Gastroesophageal sphincter (tissue), 2 donors: ENCODE measurements at regions not wholly inside any gene's neighbourhood (a gene's known extent, or its start where the extent isn't known, plus 50 kb on each side); places are given as distances from the start of the nearest gene placed in this dataset.

ENCODE experiments used
- EP300 ChIP-seq: sonication (generic); formaldehyde crosslinking; IDR thresholded peaks from one replicate; pipeline ENCODE4 v1.6.1; 2017; ENCODE audit warnings: antibody characterized with exemption, mild to moderate bottlenecking
- POLR2A ChIP-seq, 2 donors: fragments of 450-650 bp; IDR thresholded peaks; one replicate each; pipeline ENCODE4 v1.6.1; 2017; ENCODE audit warnings: antibody characterized with exemption in 2 of 2, mild to moderate bottlenecking in 2 of 2, moderate library complexity in 1 of 2
- POLR2AphosphoS5 ChIP-seq: sonication (generic); formaldehyde crosslinking; IDR thresholded peaks from one replicate; pipeline ENCODE4 v1.6.1; 2017; ENCODE audit warnings: antibody characterized with exemption

DNA sequence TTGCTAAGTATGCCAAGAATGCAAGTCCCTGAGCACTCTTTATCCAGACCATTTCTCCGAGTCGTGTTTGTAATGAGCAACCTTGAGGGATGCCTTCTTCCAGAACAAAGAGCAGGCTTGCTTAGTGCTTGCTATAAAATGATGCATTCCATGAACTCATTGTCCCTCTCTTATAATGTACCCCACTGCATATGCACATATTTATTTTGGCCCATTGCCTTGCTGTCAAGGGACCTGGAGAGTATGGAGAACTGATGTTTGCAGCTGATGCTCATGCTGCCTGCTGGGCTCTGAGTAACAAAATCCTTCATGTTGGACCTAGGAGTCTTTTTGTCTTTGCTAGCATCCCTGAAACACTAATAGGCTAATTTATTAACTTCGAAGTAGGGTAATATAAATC, 97.8 kb upstream of the AADACL2 start:
- no peak for TF ChIP-seq POLR2A (IDR thresholded peaks at IDR 0.05)
- TF ChIP-seq POLR2AphosphoS5 = no peak
- no peak for TF ChIP-seq EP300
